Small intestine (tissue), 7 donors: ENCODE measurements at regions not wholly inside any gene's neighbourhood (a gene's known extent, or its start where the extent isn't known, plus 50 kb on each side); places are given as distances from the start of the nearest gene placed in this dataset.
"Not testable (repeated sequence)": the region's sequence is repeated elsewhere in the genome, so short reads cannot be mapped to it uniquely, and the experiment has no call there.

Source experiments
- DNase-seq, 2 donors: peaks; one replicate each; pipeline versions ENCODE4 v3.0.0 to v3.0.0-alpha.2; 2013
- FAIRE-seq: peaks from 2 replicates; lab custom pipeline; 2012; peaks lifted over from hg19 to GRCh38; lab: Jason Lieb, UNC
- H3K27ac ChIP-seq, 3 donors: one replicate each; pipeline ENCODE4 v1.5.1; 2013; ENCODE audit warnings: low read length in 2 of 3, mild to moderate bottlenecking in 2 of 3, control low read depth in 1 of 3, inconsistent platforms in 1 of 3, low read depth in 1 of 3, moderate library complexity in 1 of 3
- H3K27me3 ChIP-seq, 3 donors: one replicate each; pipeline ENCODE4 v1.6.1; 2013; ENCODE audit warnings: low read length in 3 of 3, inconsistent platforms in 1 of 3; ENCODE audit not compliant: control insufficient read depth in 3 of 3, insufficient read depth in 3 of 3
- H3K36me3 ChIP-seq, 3 donors: one replicate each; pipeline ENCODE4 v1.6.1; 2013; ENCODE audit warnings: low read length in 3 of 3, inconsistent platforms in 1 of 3, low read depth in 1 of 3, mild to moderate bottlenecking in 1 of 3, moderate library complexity in 1 of 3; ENCODE audit not compliant: control insufficient read depth in 3 of 3, insufficient read depth in 2 of 3
- H3K4me1 ChIP-seq, 3 donors: one replicate each; pipeline ENCODE4 v1.6.1; 2013; ENCODE audit warnings: low read length in 2 of 3, inconsistent platforms in 1 of 3, low read depth in 1 of 3, mild to moderate bottlenecking in 1 of 3, moderate library complexity in 1 of 3; ENCODE audit not compliant: control insufficient read depth in 3 of 3, insufficient read depth in 2 of 3
- H3K4me3 ChIP-seq, 3 donors: one replicate each; pipeline ENCODE4 v1.5.1; 2013; ENCODE audit warnings: low read length in 3 of 3, control low read depth in 1 of 3, inconsistent platforms in 1 of 3, low read depth in 1 of 3, mild to moderate bottlenecking in 1 of 3, moderate library complexity in 1 of 3
- H3K9me3 ChIP-seq, 2 donors: one replicate each; pipeline ENCODE4 v1.6.1; 2013; ENCODE audit warnings: low read depth in 1 of 2, low read length in 1 of 2; ENCODE audit not compliant: control insufficient read depth in 2 of 2, insufficient read depth in 1 of 2
- WGBS, 3 donors: extraction: QIAGEN DNeasy Blood & Tissue Kit; methylation state at CpG; one replicate each; pipeline ENCODE4 v1.1.7; 2013; 5-methylcytosine and 5-hydroxymethylcytosine counted together
- donor health status: healthy with polysubstance abuse.
- donor health status: control.
- donor health status: control.
- donor health status: Bipolar disorder and iron deficiency.
- donor health status: healthy.

DNA sequence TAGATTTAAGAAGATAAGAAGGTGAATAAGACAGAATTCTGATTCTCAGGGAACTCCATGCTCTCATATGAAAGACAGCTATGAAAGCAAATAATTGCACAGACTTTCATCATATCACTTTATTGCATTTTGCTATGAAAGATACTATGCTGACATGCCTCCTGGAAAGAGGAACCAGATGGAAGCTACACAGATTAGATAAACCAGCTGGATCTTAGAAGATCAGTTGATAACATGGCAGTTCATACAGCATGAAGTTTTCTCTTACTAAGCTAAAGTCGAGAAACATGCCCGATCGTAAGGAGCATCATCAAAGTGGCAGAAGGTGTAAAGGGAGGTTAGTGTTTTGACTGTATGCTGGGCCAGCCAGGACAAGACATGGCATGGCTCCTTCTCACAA is 112.5 kb upstream of the DPP6 start:
- Histone ChIP-seq H3K27me3 (no peaks in the 10 kb centered on the region), H3K9me3 (no peaks in the 10 kb centered on the region), H3K4me1 (no peaks in the 10 kb centered on the region), H3K4me3 (no peak overlapping the region), H3K36me3 (no peaks in the 10 kb centered on the region), H3K27ac (no peak overlapping the region)
- 77 to 81% (median 79%) methylated on average over 3 of the region's 3 CpGs for WGBS, 3 donors
- no peak for DNase-seq
- FAIRE-seq, result no peak

DNA sequence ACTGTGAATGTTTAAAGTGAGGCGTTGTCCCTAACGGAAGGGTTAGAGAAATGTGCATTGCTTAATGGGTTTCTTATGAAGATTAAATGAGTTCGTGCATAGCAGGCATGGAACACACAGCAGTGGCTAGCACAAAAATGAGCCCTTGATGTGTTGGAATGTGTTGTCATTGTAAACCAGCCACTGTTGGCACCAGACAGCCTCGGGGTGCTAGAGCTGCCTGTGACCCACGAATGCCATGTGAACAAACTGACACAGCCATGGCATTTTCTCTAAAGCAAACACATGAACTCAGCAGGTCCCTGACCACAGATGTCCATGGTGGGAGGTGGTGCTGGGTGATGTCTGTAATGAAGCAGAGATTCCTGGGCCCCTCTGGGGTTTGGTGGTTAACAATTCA is 111.1 kb upstream of the DPP6 start:
- Histone ChIP-seq H3K36me3 (no peaks in the 10 kb centered on the region), H3K4me3 (no peak overlapping the region), H3K27ac (no peak overlapping the region), H3K27me3 (no peaks in the 10 kb centered on the region), H3K4me1 (no peaks in the 10 kb centered on the region), H3K9me3 (peaks cover 0 to 2% of the 10 kb centered on the region in 2 donors)
- FAIRE-seq (no peak), DNase-seq (no peak)
- WGBS, 3 donors, result 63 to 72% (median 71%) methylated on average over 5 of the region's 5 CpGs

DNA sequence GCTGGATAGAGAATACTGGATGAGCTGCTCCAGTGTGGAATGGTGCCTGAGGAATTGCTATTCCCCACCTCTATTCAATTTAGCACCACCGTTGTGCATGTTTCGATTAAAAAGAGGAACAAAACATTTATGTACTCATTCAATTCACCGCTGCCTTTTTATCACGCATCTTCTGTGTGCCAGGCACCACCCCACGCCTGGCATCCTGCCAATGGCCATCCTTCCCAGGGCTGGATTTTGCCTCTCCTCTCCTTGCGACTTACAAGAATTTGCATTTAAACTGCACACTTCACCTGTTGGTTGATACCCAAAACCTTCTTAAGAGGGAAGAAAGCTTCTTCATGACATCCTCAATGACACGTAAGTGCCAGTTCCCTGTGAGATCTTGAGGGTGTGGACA is 110.2 kb upstream of the DPP6 start:
- no peak overlapping the region for H3K4me3 ChIP-seq
- no peak overlapping the region for H3K27ac ChIP-seq
- peaks cover 0 to 2% of the 10 kb centered on the region in 2 donors for H3K9me3 ChIP-seq
- no peaks in the 10 kb centered on the region for H3K4me1 ChIP-seq
- no peaks in the 10 kb centered on the region for H3K36me3 ChIP-seq
- 88 to 93% (median 90%) methylated on average over 7 of the region's 7 CpGs for WGBS, 3 donors
- DNase-seq (no peak), FAIRE-seq (no peak)
- H3K27me3 ChIP-seq, result no peaks in the 10 kb centered on the region

DNA sequence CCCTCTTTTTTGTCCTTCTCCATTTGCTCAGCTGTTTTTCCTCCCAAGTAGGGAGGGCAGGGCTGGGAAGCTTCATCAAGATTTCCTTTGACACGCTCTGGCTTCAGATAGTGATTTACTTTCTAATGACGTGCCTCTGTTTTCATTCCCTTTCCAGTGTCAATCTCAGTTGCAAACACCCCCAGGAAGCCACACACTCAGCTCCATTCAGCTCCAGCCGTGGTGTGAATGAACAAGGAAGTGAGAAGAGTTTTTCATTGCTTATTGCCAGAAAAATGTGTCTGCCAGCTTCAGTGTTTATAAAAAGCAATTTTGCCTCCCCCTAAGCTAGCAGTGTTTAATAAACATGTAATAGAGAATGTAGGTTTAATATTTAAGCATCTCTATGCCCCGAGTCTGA is 108.7 kb upstream of the DPP6 start:
- no peak for DNase-seq
- Histone ChIP-seq H3K4me3 (no peak overlapping the region), H3K4me1 (no peaks in the 10 kb centered on the region), H3K27me3 (no peaks in the 10 kb centered on the region), H3K9me3 (peaks cover 0 to 4% of the 10 kb centered on the region in 2 donors), H3K27ac (no peak overlapping the region), H3K36me3 (no peaks in the 10 kb centered on the region)
- FAIRE-seq, result no peak
- 15 to 31% (median 28%) methylated on average over 4 of the region's 4 CpGs for WGBS, 3 donors

DNA sequence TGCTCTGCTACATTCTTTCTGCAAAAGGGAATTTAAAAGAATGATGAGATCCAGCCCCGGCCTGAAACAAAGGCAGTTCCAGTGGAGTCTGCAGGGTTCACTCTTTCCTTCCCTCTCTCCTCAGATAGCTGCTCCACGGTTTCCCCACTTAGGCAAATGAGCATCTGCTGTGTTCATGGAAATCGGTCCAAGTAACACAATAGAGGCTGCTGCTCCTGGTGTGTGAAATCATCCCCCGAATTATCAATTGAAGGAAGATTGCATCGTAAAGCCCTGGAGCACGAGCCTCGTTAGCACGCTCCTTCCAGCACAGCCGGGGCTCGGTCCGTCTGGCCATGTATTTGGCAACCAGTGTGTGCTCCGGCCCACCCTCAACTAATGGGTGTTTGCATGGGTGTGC is 108.3 kb upstream of the DPP6 start:
- 43 to 69% (median 65%) methylated on average over 12 of the region's 12 CpGs for WGBS, 3 donors
- DNase-seq (no peak), FAIRE-seq (no peak)
- Histone ChIP-seq H3K4me3 (no peak overlapping the region), H3K36me3 (no peaks in the 10 kb centered on the region), H3K4me1 (no peaks in the 10 kb centered on the region), H3K27ac (no peak overlapping the region), H3K27me3 (no peaks in the 10 kb centered on the region), H3K9me3 (peaks cover 0 to 4% of the 10 kb centered on the region in 2 donors)

DNA sequence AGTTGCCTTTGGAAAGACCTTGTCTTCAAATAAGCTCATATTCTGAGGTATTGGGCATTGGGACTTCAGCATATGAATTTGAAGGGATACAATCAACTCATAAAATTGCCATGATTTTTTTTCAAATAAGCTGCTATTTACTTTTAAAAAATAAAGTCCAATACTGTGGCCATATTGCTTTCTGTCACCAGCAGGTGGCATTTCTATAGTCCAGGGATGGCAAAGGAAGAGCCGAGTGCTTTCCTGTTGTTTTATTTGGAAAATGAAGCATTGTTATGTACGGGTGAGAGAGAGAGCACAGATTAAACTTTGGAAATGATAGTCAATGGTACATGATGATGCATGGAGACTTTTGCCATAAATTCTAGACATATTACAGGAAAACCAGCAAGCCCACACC is 104.1 kb upstream of the DPP6 start:
- FAIRE-seq (no peak), DNase-seq (no peak)
- H3K4me1 ChIP-seq, result no peaks in the 10 kb centered on the region
- 52 to 60% (median 53%) methylated on average over 2 of the region's 2 CpGs for WGBS, 3 donors
- H3K36me3 ChIP-seq, result no peaks in the 10 kb centered on the region
- H3K27ac ChIP-seq, result no peak overlapping the region
- H3K4me3 ChIP-seq, result no peak overlapping the region
- H3K27me3 ChIP-seq, result no peaks in the 10 kb centered on the region
- peaks cover 0 to 4% of the 10 kb centered on the region in 2 donors for H3K9me3 ChIP-seq

DNA sequence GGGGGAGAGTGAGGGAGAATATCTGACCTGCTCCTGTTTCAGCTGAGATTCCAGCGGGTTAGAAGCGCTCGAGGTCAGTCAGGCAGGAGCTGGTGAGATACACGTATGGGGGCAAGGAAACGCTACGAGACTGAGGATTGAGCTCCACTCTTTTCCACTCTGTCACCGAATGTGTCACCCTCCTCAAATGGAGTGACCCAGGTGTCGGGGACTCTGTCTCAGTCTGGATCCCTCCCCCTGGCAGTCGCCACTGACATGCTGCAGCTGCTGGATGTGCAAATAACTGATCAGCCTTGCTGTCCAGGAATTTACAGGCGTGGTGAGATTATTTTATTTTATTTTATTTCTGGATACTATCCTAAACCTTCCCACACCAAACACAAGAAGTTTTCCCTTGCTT is 100.9 kb upstream of the DPP6 start:
- no peak overlapping the region for H3K27ac ChIP-seq
- H3K36me3 ChIP-seq, result no peaks in the 10 kb centered on the region
- DNase-seq, result no peak
- H3K27me3 ChIP-seq, result no peaks in the 10 kb centered on the region
- peaks cover 0 to 2% of the 10 kb centered on the region in 2 donors for H3K9me3 ChIP-seq
- no peak for FAIRE-seq
- H3K4me1 ChIP-seq, result no peaks in the 10 kb centered on the region
- no peak overlapping the region for H3K4me3 ChIP-seq
- WGBS, 3 donors, result 66 to 77% (median 75%) methylated on average over 10 of the region's 10 CpGs

DNA sequence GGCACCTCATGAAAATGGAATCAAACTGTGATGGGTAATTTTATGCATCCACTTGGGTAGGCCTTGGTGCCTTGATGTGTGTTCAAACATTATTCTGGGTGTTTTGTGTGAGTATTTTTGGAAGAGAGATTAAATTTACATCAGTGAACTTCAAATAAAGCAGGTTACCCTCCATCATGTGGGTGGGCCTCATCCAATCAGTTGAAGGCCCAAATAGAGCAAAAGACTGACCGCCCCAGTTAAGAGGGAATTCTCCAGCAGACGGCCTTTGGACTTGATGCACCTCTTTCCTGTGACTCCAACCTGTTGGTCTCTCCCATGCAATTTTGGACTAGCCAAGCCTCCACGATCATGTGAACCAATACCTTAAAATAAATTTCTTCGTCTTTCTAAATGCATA is 97.7 kb upstream of the DPP6 start:
- 88 to 94% (median 90%) methylated on average over 4 of the region's 4 CpGs for WGBS, 3 donors
- H3K4me3 ChIP-seq, result no peak overlapping the region
- peaks cover 0 to 1% of the 10 kb centered on the region in 2 donors for H3K9me3 ChIP-seq
- FAIRE-seq, result no peak
- no peaks in the 10 kb centered on the region for H3K36me3 ChIP-seq
- no peak overlapping the region for H3K27ac ChIP-seq
- no peaks in the 10 kb centered on the region for H3K4me1 ChIP-seq
- no peak for DNase-seq
- no peaks in the 10 kb centered on the region for H3K27me3 ChIP-seq

DNA sequence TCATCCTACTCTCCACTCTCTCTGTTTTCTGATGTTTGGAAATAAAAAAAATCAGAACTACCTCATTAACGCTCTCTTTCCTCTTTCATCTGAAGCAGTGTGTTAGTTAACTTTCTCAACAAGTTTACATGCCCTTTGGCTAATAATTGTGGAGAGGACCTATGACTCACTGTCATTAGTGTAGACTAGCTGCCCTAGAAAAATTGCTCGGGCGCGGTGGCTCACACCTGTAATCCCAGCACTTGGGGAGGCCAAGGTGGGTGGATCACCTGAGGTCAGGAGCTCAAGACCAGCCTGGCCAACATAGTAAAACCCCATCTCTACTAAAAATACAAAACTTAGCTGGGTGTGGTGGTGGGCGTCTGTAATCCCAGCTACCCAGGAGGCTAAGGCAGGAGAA is 94.5 kb upstream of the DPP6 start:
- not testable (repeated sequence) for H3K9me3 ChIP-seq, H3K27me3 ChIP-seq, H3K4me3 ChIP-seq, H3K4me1 ChIP-seq, FAIRE-seq, H3K27ac ChIP-seq, H3K36me3 ChIP-seq, DNase-seq
- 74 to 83% (median 78%) methylated on average over 5 of the region's 5 CpGs for WGBS, 3 donors
